Spleen (tissue), 7 donors: ENCODE measurements at regions not wholly inside any gene's neighbourhood (a gene's known extent, or its start where the extent isn't known, plus 50 kb on each side); places are given as distances from the start of the nearest gene placed in this dataset.

ENCODE experiments used
- CTCF ChIP-seq, 11 experiments: fragments of 200-600 bp in 7 of 11; fragments of 450-650 bp in 4 of 11; sonication (generic) in 4 of 11; IDR thresholded peaks in 8 of 11; conservative IDR thresholded peaks in 3 of 11; 1 replicate in 7 of 11; 2 replicates in 4 of 11; pipeline versions ENCODE4 v1.4.0 to v1.8.0; 2016 to 2021; ENCODE audit warnings: antibody characterized with exemption in 11 of 11, inconsistent platforms in 4 of 11, mild to moderate bottlenecking in 1 of 11
- POLR2A ChIP-seq, 3 donors: fragments of 450-650 bp; IDR thresholded peaks; one replicate each; pipeline ENCODE4 v1.5.1; 2017; ENCODE audit warnings: antibody characterized with exemption in 3 of 3, mild to moderate bottlenecking in 1 of 3
- donor health status: DM: no; HTN: no; CAD: no; lungs with moderate emphysema.
- donor health status: DM: no; HTN: no; CAD: no.
- donor health status: DM: no; HTN: no; CAD: no.

GRCh38 chr7:15084368-15084767 is 181.8 kb upstream of the DGKB start:
- TF ChIP-seq CTCF (IDR thresholded peaks at IDR 0.05 in 8 of 11, conservative IDR thresholded peaks at IDR 0.05 in 3 of 11), result no peak
- TF ChIP-seq POLR2A (IDR thresholded peaks at IDR 0.05), result no peak
